Activated CD4-positive, alpha-beta T cell treated with anti-CD3 and anti-CD28 coated beads, Interleukin-2, amount 10 ng/mL, durations not matched to agents 7 days and 5 days (primary cell): ENCODE measurements at regions not wholly inside any gene's neighbourhood (a gene's known extent, or its start where the extent isn't known, plus 50 kb on each side); places are given as distances from the start of the nearest gene placed in this dataset.
A peak's percentile ranks its signal among the peaks of the same experiment; 100 is the strongest.
"Not testable (repeated sequence)": the region's sequence is repeated elsewhere in the genome, so short reads cannot be mapped to it uniquely, and the experiment has no call there.

Experiments used
- CTCF ChIA-PET: fragments of 350-600 bp; sonication (Branson Sonifier 250); formaldehyde crosslinking; loops from one replicate; lab custom pipeline; 2021; ENCODE audit warnings: antibody characterized with exemption; lab: Charles Lee
- POLR2A ChIA-PET: fragments of 350-600 bp; sonication (Branson Sonifier 250); formaldehyde crosslinking; loops from one replicate; lab custom pipeline; 2021; ENCODE audit warnings: antibody characterized with exemption; lab: Charles Lee
- DNase-seq: peaks from one replicate; pipeline ENCODE4 v3.0.0-alpha.2; 2020
- H3K27ac Mint-ChIP-seq: one replicate; pipeline ENCODE4 v1.8.0; 2021; ENCODE audit warnings: mild to moderate bottlenecking, moderate library complexity, mixed read lengths
- H3K27me3 Mint-ChIP-seq: one replicate; pipeline ENCODE4 v1.8.0; 2021; ENCODE audit warnings: mixed read lengths
- H3K36me3 Mint-ChIP-seq: one replicate; pipeline ENCODE4 v1.8.0; 2021; ENCODE audit warnings: low read depth, mixed read lengths
- H3K4me1 Mint-ChIP-seq: one replicate; pipeline ENCODE4 v1.8.0; 2021; ENCODE audit warnings: mixed read lengths
- H3K4me3 Mint-ChIP-seq: one replicate; pipeline ENCODE4 v1.8.0; 2021; ENCODE audit warnings: mild to moderate bottlenecking, moderate library complexity, mixed read lengths
- H3K9me3 Mint-ChIP-seq: one replicate; pipeline ENCODE4 v1.8.0; 2021; ENCODE audit warnings: mixed read lengths

GRCh38 chr13:99085808-99086266, 108.0 kb upstream of the DOCK9 start:
- H3K4me1 Mint-ChIP-seq: peaks cover 51% of the 10 kb centered on the region
- H3K27me3 Mint-ChIP-seq: no peaks in the 10 kb centered on the region
- H3K27ac Mint-ChIP-seq: peak overlapping the region; percentile 93
- ChIA-PET POLR2A (no interaction called here), CTCF (interaction anchor here (0.7 to 2.9 kb wide), 4 partner anchors 11 to 184 kb away, joined by 3 to 10 read pairs (median 6); no protein-coding TSS in a partner anchor)
- peak overlapping the region; percentile 91 for H3K4me3 Mint-ChIP-seq
- peaks cover 22% of the 10 kb centered on the region for H3K36me3 Mint-ChIP-seq
- no peaks in the 10 kb centered on the region for H3K9me3 Mint-ChIP-seq
- DNase-seq: no peak

DNA sequence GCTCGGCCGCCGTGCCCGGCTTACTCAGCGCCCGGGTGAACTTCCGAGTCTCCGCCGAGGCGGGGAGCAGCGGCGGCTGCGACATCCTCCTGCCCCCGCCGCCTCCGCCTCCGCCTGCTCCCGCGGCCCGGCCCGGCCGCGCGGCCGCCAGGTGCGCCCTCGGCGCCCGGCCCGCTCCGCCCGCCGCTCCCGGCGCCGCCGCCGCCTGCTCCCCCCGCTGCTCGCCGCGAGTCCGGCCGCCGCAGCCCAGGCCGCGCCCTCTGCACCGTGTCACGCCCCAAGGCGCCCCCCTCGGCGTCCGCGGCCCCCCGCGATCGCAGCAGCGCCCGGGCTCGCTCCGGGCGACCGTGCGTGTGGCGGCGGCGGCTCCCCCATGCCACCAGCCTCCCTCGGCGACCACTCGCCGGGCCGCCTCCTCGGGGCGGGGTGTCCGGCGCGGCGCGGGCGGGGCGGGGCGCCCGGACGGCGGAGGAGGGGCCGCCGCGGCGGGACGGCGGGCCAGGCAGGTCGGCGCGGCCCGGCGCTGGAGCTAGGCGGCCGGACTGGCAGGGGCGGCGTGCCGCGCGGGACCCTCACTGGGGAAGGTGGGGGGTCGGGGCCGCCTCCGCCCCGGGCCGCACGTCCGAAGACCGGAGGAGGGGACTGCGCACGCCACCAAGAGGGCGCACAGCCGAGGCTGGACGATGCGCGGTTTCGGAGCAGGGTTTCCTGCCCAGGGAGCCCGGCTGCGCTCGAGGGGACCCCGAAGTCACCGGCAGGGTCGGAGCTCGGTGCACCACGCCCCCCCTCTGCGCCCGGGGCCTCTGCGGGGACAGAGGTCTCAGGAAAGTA, 108.6 kb upstream of the DOCK9 start:
- H3K4me3 Mint-ChIP-seq: peak overlapping the region; percentile 97
- peak overlapping the region; percentile 93 for H3K27ac Mint-ChIP-seq

DNA sequence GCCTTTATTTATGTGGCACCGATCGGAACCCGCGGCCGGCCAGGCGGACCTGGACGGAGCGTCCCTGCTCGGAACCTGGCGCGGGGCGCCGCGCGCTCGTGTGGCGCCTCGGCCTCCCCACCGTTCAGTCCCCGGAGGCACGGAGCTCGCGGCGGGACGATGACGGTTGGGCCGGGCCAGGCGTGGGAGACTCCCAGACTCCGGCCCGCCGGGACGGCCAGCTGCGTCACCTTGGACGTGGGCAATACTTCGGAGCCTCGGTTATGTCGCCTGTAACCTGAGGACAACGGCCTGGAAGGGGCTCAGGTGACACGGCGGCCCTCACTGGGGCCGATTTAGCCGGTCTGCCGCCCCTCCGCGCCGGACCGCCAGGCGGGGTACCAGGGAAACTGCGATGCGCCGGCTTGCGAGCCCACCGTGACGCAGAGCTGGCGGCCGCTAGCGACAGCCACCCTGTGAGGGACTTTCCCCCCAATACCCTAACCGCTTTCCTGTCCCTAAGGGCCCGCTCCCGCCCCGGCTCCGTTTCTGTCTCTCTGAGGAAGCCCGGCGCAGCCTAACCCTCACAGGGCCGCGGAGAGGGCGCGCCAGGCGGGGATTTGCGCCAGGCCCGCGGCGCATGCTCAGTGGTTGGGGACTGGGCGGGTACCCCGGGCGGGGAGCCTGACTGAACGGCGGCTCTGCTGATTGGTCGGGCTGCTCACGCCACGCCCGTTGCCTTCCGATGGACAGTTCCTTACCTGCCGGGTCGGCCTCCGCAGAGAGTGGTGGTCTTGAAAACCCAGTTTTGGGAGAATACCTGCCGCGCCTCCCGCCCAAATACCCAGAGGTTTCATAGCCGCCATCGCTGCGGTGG, 109.5 kb upstream of the DOCK9 start:
- POLR2A ChIA-PET: no interaction called here
- H3K4me1 Mint-ChIP-seq: peaks cover 45% of the 10 kb centered on the region

More for the DNA sequence above, 108.6 kb upstream of the DOCK9 start:
- DNase-seq: peak; percentile 73
- Mint-ChIP-seq H3K9me3 (no peaks in the 10 kb centered on the region), H3K36me3 (peaks cover 17% of the 10 kb centered on the region), H3K4me1 (peaks cover 45% of the 10 kb centered on the region), H3K27me3 (no peaks in the 10 kb centered on the region)
- POLR2A ChIA-PET: no interaction called here
- CTCF ChIA-PET: interaction anchor here (0.7 to 2.9 kb wide), 7 partner anchors 11 to 183 kb away, joined by 3 to 10 read pairs (median 3); no protein-coding TSS in a partner anchor

GRCh38 chr13:99087954-99088491, 110.2 kb upstream of the DOCK9 start:
- Mint-ChIP-seq H3K9me3 (no peaks in the 10 kb centered on the region), H3K27me3 (no peaks in the 10 kb centered on the region), H3K4me3 (peak overlapping the region; percentile 97), H3K36me3 (peaks cover 17% of the 10 kb centered on the region), H3K27ac (peak overlapping the region; percentile 99), H3K4me1 (peaks cover 40% of the 10 kb centered on the region)
- POLR2A ChIA-PET: no interaction called here
- CTCF ChIA-PET: interaction anchor here (0.7 to 2.3 kb wide), 5 partner anchors 11 to 170 kb away, joined by 3 to 6 read pairs (median 3); partner anchors contain the start of gene GPR18
- peak; percentile 39 for DNase-seq

More for the DNA sequence above, 109.5 kb upstream of the DOCK9 start:
- no peaks in the 10 kb centered on the region for H3K27me3 Mint-ChIP-seq
- no peaks in the 10 kb centered on the region for H3K9me3 Mint-ChIP-seq
- CTCF ChIA-PET: interaction anchor here (1.0 to 2.9 kb wide), 6 partner anchors 10 to 38 kb away, joined by 3 to 10 read pairs (median 4); no protein-coding TSS in a partner anchor
- H3K36me3 Mint-ChIP-seq: peaks cover 17% of the 10 kb centered on the region
- peak; percentile 93 for DNase-seq
- H3K4me3 Mint-ChIP-seq: peak overlapping the region; percentile 97
- H3K27ac Mint-ChIP-seq: peak overlapping the region; percentile 99

DNA sequence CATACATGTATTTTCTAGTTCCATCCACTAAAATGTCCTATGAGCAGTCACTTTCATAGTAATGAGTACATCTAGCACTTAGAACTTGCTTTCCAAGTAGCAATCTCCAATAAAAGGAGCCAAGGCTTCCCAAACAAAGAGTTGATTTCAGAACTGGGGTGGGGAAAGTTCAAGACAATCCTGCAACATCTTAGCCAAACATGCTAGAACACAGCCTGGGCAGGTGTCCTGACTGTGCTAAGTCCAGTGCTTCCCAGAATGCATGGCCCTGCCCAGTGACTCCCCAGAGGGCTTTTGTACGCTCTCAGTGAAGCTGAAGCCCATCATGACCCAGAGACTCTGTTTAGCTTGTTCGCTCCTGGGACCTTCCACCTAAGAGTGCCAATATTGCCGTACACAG, 106.7 kb upstream of the UBAC2 start:
- ChIA-PET CTCF (no interaction called here), POLR2A (no interaction called here)
- DNase-seq: no peak
- H3K27ac Mint-ChIP-seq: no peak overlapping the region
- no peak overlapping the region for H3K4me3 Mint-ChIP-seq
- H3K27me3 Mint-ChIP-seq: peaks cover 9% of the 10 kb centered on the region
- H3K36me3 Mint-ChIP-seq: peaks cover 5% of the 10 kb centered on the region
- H3K4me1 Mint-ChIP-seq: peaks cover 5% of the 10 kb centered on the region
- H3K9me3 Mint-ChIP-seq: no peaks in the 10 kb centered on the region

DNA sequence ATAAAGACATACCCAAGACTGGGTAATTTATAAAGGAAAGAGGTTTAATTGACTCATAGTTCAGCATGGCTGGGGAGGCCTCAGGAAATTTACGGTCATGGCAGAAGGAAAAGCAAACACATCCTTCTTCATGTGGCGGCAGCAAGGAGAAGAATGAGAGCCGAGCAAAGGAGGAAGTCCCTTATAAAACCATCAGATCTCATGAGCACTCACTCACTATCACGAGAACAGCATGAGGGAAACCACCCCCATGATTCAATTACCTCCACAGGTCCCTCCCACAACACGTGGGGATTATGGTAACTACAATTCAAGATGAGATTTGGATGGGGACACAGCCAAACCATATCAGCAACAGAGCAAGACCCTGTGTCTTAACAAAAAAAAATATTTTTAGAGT, 98.8 kb upstream of the UBAC2 start:
- CTCF ChIA-PET: interaction anchor here (1.6 kb wide), 1 partner anchor 23 kb away, joined by 3 read pairs; no protein-coding TSS in a partner anchor
- H3K27ac Mint-ChIP-seq, H3K27me3 Mint-ChIP-seq, H3K4me1 Mint-ChIP-seq, H3K4me3 Mint-ChIP-seq, DNase-seq, POLR2A ChIA-PET, H3K36me3 Mint-ChIP-seq: not testable (repeated sequence)
- peaks cover 11% of the 10 kb centered on the region for H3K9me3 Mint-ChIP-seq

GRCh38 chr13:99103536-99103935, 97.1 kb upstream of the UBAC2 start:
- Mint-ChIP-seq H3K9me3 (peaks cover 17% of the 10 kb centered on the region), H3K27ac (no peak overlapping the region), H3K27me3 (peaks cover 8% of the 10 kb centered on the region), H3K4me3 (no peak overlapping the region), H3K4me1 (peaks cover 7% of the 10 kb centered on the region), H3K36me3 (peaks cover 6% of the 10 kb centered on the region)
- CTCF ChIA-PET: no interaction called here
- POLR2A ChIA-PET: interaction anchor here (0.6 kb wide), 1 partner anchor 866 kb away, joined by 3 read pairs; no protein-coding TSS in a partner anchor
- DNase-seq: no peak

GRCh38 chr13:99104396-99104795, 96.3 kb upstream of the UBAC2 start:
- H3K27me3 Mint-ChIP-seq: peaks cover 8% of the 10 kb centered on the region
- H3K27ac Mint-ChIP-seq: no peak overlapping the region
- peaks cover 21% of the 10 kb centered on the region for H3K9me3 Mint-ChIP-seq
- H3K4me1 Mint-ChIP-seq: peaks cover 7% of the 10 kb centered on the region
- DNase-seq: no peak
- ChIA-PET POLR2A (no interaction called here), CTCF (no interaction called here)
- H3K4me3 Mint-ChIP-seq: no peak overlapping the region
- H3K36me3 Mint-ChIP-seq: peaks cover 6% of the 10 kb centered on the region

GRCh38 chr13:99105160-99105559, 95.5 kb upstream of the UBAC2 start:
- H3K27ac Mint-ChIP-seq: no peak overlapping the region
- CTCF ChIA-PET: no interaction called here

DNA sequence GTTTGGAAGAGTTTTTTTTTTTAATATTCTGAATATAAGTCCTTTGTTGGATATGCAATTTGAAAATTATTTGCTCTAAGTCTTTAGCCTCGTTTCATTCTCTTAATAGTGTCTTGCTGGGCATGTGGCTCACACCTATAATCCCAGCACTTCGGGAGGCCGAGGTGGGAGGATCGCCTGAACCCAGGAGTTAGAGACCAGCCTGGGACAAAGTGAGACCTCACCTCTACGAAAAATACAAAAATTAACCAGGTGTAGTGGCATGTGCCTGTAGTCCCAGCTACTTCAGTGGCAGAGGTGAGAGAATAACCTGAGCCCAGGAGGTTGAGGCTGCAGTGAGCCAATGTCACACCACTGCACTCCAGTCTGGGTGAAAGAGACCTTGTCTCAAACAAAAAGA, 87.3 kb upstream of the UBAC2 start:
- H3K4me3 Mint-ChIP-seq: no peak overlapping the region
- no peak overlapping the region for H3K27ac Mint-ChIP-seq
- peaks cover 9% of the 10 kb centered on the region for H3K9me3 Mint-ChIP-seq
- no peak for DNase-seq
- ChIA-PET CTCF (no interaction called here), POLR2A (no interaction called here)
- H3K27me3 Mint-ChIP-seq: peaks cover 2% of the 10 kb centered on the region
- H3K4me1 Mint-ChIP-seq: no peaks in the 10 kb centered on the region
- no peaks in the 10 kb centered on the region for H3K36me3 Mint-ChIP-seq

More at GRCh38 chr13:99105160-99105559, 95.5 kb upstream of the UBAC2 start:
- Mint-ChIP-seq H3K27me3 (peaks cover 8% of the 10 kb centered on the region), H3K4me3 (no peak overlapping the region), H3K9me3 (peaks cover 22% of the 10 kb centered on the region), H3K4me1 (peaks cover 7% of the 10 kb centered on the region), H3K36me3 (peaks cover 6% of the 10 kb centered on the region)
- POLR2A ChIA-PET: no interaction called here
- DNase-seq: no peak

- H3K9me3 Mint-ChIP-seq: peaks cover 2% of the 10 kb centered on the region
- DNase-seq: no peak
- no peak overlapping the region for H3K27ac Mint-ChIP-seq
- CTCF ChIA-PET: interaction anchor here (1.2 to 1.5 kb wide), 2 partner anchors 19 to 30 kb away, joined by 3 read pairs; no protein-coding TSS in a partner anchor
- peaks cover 2% of the 10 kb centered on the region for H3K36me3 Mint-ChIP-seq
- H3K4me3 Mint-ChIP-seq: no peak overlapping the region
- peaks cover 2% of the 10 kb centered on the region for H3K27me3 Mint-ChIP-seq
- POLR2A ChIA-PET: no interaction called here
- H3K4me1 Mint-ChIP-seq: peaks cover 11% of the 10 kb centered on the region
These were observed 82.5 kb upstream of the UBAC2 start for GRCh38 chr13:99118179-99118578.

DNA sequence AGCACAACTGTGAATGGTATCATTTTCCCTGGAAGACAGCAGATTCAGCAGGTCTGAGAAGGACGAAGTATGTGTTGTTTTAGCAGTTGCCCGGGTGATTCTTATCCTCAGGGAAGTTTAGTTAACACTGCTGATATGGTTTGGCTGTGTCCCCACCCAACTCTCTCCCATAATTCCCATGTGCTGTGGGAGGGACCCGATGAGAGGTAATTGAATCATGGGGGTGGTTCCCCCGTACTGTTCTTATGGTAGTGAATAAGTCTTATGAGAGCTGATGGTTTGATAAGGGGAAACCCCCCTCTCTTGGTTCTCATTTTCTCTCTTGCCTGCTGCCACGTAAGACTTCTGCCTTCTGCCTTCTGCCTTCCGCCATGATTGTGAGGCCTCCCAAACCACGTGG, 81.0 kb upstream of the UBAC2 start:
- H3K4me3 Mint-ChIP-seq: no peak overlapping the region
- POLR2A ChIA-PET: interaction anchor here (0.5 kb wide), 1 partner anchor 54 kb away, joined by 5 read pairs; no protein-coding TSS in a partner anchor
- CTCF ChIA-PET: interaction anchor here (0.6 to 0.9 kb wide), 3 partner anchors 185 to 612 kb away, joined by 3 to 5 read pairs (median 4); no protein-coding TSS in a partner anchor
- peaks cover 2% of the 10 kb centered on the region for H3K36me3 Mint-ChIP-seq
- peaks cover 3% of the 10 kb centered on the region for H3K9me3 Mint-ChIP-seq
- H3K27ac Mint-ChIP-seq: no peak overlapping the region
- peaks cover 17% of the 10 kb centered on the region for H3K4me1 Mint-ChIP-seq
- no peak for DNase-seq
- H3K27me3 Mint-ChIP-seq: no peaks in the 10 kb centered on the region
